Activated T-cell treated with anti-CD3 and anti-CD28 coated beads for 48 hours (primary cell): ENCODE measurements at regions not wholly inside any gene's neighbourhood (a gene's known extent, or its start where the extent isn't known, plus 50 kb on each side); places are given as distances from the start of the nearest gene placed in this dataset.

Experiments
- DNase-seq: peaks from one replicate; pipeline ENCODE4 v3.0.0-alpha.2; 2020; ENCODE audit warnings: low read depth

DNA sequence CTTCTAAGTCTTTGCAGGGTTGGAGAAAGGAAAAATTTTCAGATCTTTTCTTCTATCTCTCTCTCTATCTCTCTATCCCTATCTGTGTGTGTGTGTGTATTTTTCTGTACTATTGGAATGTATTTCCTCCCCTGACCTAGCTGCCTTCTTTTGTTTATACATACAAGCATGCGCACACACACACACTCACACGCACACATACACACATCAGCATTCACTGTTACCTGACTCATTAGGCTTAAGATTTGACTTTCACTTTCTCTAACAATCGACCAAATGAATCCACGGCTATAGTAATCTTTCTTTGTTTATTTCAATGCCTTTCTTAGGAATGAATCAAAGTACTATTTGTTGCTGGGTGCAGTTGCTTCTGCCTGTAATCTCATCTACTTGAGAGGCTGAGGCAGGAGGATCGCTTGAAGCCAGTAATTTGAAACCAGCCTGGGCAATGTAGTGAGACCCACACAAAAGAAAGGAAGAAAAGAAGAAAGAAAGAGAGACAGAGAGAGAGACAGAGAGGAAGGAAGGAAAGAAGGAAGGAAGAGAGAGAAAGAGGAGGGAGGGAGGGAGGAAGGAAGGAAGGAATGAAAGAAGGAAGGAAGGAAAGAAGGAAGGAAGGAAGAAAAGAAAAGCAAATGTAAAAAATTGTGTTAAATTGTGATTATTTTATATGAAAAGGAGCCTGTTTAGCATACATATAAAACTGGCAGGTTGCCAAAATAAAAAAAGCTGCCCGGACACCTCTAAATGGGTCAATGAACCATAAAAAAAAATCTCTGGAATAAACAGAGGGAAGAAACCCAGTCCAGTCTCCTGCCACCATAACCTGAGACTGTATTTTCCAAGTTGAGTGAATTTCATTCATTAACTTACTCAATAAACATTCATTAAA is 206.8 kb downstream of the ZNF326 start:
- no peak for DNase-seq

DNA sequence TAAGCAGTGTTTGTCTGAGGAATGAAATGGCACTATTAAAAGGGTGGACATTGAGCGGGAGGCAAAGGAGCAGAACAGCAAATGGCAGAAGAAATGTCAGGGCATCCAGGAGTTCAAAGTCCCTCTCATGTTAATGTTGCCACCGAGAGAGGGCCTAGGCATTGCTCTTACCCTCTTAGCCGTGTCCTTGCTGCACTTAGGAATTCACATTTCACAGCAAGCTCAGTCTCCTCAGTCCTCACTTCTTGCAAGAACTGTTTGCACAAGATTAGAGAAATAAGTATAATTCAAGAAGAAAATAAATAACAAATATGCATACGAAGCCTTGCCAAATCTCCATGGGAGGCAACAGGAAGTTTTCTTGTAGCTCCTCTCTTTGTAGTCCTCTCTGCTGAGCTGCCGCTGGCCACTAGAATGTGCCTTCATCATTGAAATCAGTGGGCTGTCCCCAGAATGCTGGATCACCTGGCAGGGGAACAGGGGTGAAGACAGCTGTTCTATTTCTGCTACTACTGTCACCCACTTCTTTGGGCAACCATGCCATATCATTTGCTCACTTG is 205.8 kb downstream of the ZNF326 start:
- DNase-seq = no peak

- no peak for DNase-seq
These were observed 203.9 kb downstream of the ZNF326 start for GRCh38 chr1:90198616-90199332.

GRCh38 chr1:90193116-90193515 is 198.2 kb downstream of the ZNF326 start:
- no peak for DNase-seq

- DNase-seq = no peak
These were observed 197.5 kb downstream of the ZNF326 start for GRCh38 chr1:90192408-90192807.

DNA sequence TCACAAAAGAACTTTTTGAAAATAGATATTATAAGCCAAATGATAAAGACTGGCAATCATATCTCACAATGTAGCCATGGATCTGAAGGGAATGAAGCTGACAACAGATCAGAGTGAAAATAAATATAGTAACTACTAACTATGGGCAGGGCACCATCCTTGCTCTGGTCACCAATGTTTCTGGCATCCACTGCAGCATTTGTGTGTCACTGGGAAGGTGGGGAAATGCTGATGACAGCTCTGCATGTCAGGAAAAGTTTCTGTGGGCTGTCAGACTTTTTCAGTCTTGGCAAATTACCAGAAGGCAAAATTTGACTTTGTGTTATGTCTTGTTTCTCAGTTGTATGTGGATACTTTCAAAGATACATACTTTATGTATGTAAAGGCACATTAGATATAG is 195.6 kb downstream of the ZNF326 start:
- DNase-seq = no peak

GRCh38 chr1:90189889-90190288 is 195.0 kb downstream of the ZNF326 start:
- no peak for DNase-seq

DNA sequence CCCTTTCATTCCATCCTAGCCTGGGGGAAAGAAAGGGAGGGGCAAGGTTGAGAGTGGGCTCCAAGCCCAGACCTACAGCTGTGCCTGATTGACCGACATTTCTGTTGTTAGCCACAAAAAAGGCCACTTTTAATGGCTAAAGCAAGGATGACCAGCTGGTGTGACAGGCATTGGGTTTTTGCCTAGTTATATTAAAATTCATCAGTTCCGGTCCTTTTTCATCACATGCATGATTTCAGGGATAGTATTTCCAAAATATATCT is 192.3 kb downstream of the ZNF326 start:
- no peak for DNase-seq

- DNase-seq = no peak
These were observed 191.8 kb downstream of the ZNF326 start for GRCh38 chr1:90186506-90187322.

DNA sequence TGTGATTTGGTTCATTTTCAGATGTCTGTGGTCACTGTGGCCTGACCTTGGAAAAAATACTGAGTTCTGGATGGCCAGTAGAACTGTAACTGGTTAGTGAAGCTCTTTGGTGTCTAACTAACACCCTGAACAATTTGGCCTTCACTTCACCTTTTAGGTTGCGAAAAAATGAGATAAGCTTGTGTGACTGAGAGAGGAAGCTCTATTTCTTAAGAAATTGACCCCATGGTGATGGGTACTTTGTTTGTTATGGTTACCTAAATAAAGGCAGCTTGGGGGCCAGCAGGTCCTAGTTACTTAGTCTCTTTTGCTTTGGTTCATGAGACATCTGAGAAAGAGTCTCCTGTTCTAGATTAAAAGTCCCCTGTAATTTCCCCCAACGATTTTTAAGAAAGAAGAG is 181.6 kb downstream of the ZNF326 start:
- DNase-seq = no peak

- DNase-seq = no peak
These were observed 180.7 kb downstream of the ZNF326 start for GRCh38 chr1:90175490-90176167.

DNA sequence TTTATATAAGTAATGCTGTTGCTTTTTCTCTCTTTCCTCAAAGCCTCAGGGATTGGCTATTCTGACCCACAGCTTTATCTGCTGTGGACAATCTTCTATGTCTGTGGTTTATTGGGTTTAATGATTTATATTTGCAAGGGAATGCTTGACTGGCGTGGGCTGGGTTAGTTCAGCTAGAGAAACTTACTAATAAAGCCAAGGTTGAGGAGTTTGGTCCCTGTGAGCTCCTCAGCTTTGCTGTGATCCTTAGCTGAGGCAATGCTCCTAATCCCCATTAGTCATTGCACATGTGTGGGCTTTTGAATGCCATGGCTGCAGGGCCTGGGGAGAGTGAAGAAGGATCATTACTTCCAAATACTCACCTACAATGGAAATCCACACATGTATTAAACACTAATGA is 179.3 kb downstream of the ZNF326 start:
- no peak for DNase-seq

- no peak for DNase-seq
These were observed 167.3 kb downstream of the ZNF326 start for GRCh38 chr1:90162216-90162615.

GRCh38 chr1:90161625-90162024 is 166.7 kb downstream of the ZNF326 start:
- DNase-seq = no peak

DNA sequence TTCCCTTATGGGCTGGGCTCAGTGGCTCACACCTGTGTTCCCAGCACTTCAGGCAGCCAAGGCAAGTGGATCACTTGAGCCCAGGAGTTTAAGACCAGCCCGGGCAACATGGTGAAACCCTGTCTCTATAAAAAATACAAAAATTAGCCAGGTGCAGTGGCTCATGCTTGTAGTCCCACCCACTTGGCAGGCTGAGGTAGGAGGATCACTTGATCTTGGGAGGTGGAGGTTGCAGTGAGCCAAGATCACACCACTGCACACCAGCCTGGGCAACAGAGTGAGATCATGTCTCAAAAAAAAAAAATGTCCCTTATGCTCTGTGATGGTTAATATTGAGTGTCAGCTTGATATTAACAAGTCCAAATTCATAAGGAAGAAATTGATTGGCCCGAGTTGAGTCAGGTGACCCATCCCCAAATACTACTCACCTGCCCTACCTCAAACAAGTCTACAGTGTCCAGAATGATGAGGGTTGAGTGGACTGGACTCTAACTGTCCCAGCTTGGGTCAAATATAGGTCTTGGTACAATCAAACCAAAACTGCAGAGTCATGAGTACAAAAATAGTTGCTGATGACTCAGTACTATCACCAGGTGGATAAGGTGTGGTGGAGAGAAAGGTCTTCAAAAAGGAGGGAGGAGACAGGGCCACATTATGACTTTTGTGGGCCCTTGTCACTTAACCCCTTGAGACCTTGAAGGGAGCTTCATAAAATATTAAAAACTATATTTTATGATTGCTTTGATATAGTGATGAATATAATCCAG is 161.0 kb downstream of the ZNF326 start:
- DNase-seq = no peak

GRCh38 chr1:90154711-90155110 is 159.8 kb downstream of the ZNF326 start:
- DNase-seq = no peak

DNA sequence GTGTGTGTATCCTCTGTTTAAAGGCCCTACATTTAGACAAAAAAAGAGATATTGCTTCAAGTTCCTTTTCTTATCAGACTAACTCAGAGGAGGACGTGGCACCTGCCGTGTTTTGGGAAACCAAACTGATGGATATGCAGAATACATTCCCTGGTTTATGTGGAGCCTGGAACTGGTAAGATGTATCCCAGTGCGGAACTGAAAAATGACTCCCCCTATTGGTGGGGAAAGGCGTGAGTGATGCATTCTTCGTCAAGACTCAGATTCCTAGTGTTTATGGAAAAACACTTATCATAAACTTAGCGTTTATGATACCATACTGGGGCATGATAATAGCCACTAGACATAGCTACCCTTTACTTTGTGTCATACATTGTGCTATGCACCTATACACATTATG is 154.2 kb downstream of the ZNF326 start:
- no peak for DNase-seq

GRCh38 chr1:90147093-90147492 is 152.2 kb downstream of the ZNF326 start:
- no peak for DNase-seq

DNA sequence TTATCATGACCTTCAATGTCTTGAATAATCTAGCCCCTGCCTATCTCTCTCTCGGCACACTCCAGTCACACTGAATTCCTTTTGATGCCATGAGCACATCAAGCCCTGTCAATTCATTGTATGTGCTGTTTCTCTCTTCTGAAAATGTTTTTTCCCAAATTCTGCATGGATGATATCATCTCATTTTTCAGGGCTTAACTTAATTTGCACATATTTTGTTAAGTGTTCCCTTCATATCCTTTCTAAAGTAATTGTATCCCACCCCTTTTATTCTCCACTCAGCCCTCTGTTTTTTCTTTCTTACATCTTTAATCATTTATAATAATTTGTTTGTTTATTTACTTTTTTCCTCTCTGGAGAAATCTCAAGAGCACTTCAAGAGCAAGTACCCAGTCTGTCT is 149.9 kb downstream of the ZNF326 start:
- no peak for DNase-seq

GRCh38 chr1:90143591-90143990 is 148.7 kb downstream of the ZNF326 start:
- DNase-seq = no peak

- no peak for DNase-seq
These were observed 147.8 kb downstream of the ZNF326 start for GRCh38 chr1:90142697-90143096.
